B cell (primary cell): ENCODE measurements at regions not wholly inside any gene's neighbourhood (a gene's known extent, or its start where the extent isn't known, plus 50 kb on each side); places are given as distances from the start of the nearest gene placed in this dataset.
"Not testable (repeated sequence)": the region's sequence is repeated elsewhere in the genome, so short reads cannot be mapped to it uniquely, and the experiment has no call there.

Source experiments
- ATAC-seq: fragments of 200-7000 bp; cut with Tn5 transposase; one replicate; pipeline ENCODE4 v1.10.0; 2021; ENCODE audit warnings: low read depth, mild to moderate bottlenecking, moderate number of reproducible peaks, moderate library complexity
- CTCF ChIA-PET: fragments of 350-600 bp; sonication (Branson Sonifier 250); formaldehyde crosslinking; loops from one replicate; lab custom pipeline; 2021; ENCODE audit warnings: antibody characterized with exemption, inconsistent platforms; lab: Charles Lee
- POLR2A ChIA-PET: fragments of 350-600 bp; sonication (Branson Sonifier 250); formaldehyde crosslinking; loops from one replicate; lab custom pipeline; 2021; ENCODE audit warnings: antibody characterized with exemption; lab: Charles Lee
- DNase-seq: peaks from one replicate; pipeline ENCODE4 v3.0.0; 2013
- H2AFZ ChIP-seq: 2 replicates; pipeline ENCODE4 v1.6.1; 2012; ENCODE audit warnings: mild to moderate bottlenecking, low read depth, low read length; ENCODE audit not compliant: insufficient read depth, poor library complexity, severe bottlenecking
- H3K27ac ChIP-seq, 2 donors: 1 replicate in 1 of 2; 2 replicates in 1 of 2; pipeline ENCODE4 v1.5.1; 2012 to 2013; ENCODE audit warnings: low read length in 2 of 2, mild to moderate bottlenecking in 2 of 2, moderate library complexity in 1 of 2
- H3K27me3 ChIP-seq, 4 experiments: fragments of 200-600 bp in 1 of 4; sonication (generic) in 1 of 4; replicated peaks in 1 of 4; 1 replicate in 2 of 4; 2 replicates in 2 of 4; pipeline versions ENCODE4 v1.6.1 to v1.7.0; 2013 to 2016; ENCODE audit warnings: low read length in 3 of 4, mild to moderate bottlenecking in 2 of 4, mixed read lengths in 1 of 4, moderate library complexity in 1 of 4; ENCODE audit not compliant: insufficient read depth in 4 of 4, control insufficient read depth in 3 of 4; ENCODE audit errors: control extremely low read depth in 1 of 4
- H3K36me3 ChIP-seq, 2 experiments: replicated peaks in 1 of 2; 1 replicate in 1 of 2; 2 replicates in 1 of 2; pipeline versions ENCODE4 v1.6.1 to v1.7.1; 2013; ENCODE audit warnings: low read length in 1 of 2; ENCODE audit not compliant: insufficient read depth in 2 of 2, control insufficient read depth in 1 of 2; ENCODE audit errors: control extremely low read depth in 1 of 2, extremely low read depth in 1 of 2
- H3K4me1 ChIP-seq, 2 donors: fragments of 200-600 bp in 1 of 2; sonication (generic) in 1 of 2; 1 replicate in 1 of 2; 2 replicates in 1 of 2; pipeline versions ENCODE4 v1.5.1 to v1.6.1; 2013 to 2017; ENCODE audit warnings: low read length in 2 of 2; ENCODE audit not compliant: control insufficient read depth in 2 of 2, insufficient read depth in 2 of 2
- H3K4me2 ChIP-seq: replicated peaks from 2 replicates; pipeline ENCODE3; 2012; ENCODE audit warnings: mild to moderate bottlenecking, low read depth, low read length; ENCODE audit not compliant: poor library complexity, severe bottlenecking
- H3K4me3 ChIP-seq, 5 experiments: fragments of 200-600 bp in 1 of 5; sonication (generic) in 1 of 5; 1 replicate in 3 of 5; 2 replicates in 2 of 5; pipeline versions ENCODE4 v1.5.1 to v1.7.0; 2011 to 2016; ENCODE audit warnings: low read length in 4 of 5, mild to moderate bottlenecking in 4 of 5, low read depth in 2 of 5, control low read depth in 1 of 5, moderate library complexity in 1 of 5; ENCODE audit not compliant: insufficient read depth in 1 of 5; ENCODE audit errors: control extremely low read depth in 1 of 5, extremely low read depth in 1 of 5
- H3K79me2 ChIP-seq: fragments of 200-600 bp; sonication (generic); one replicate; pipeline ENCODE4 v1.6.0; 2016; ENCODE audit warnings: low read length; ENCODE audit not compliant: control insufficient read depth, insufficient read depth
- H3K9ac ChIP-seq: fragments of 200-600 bp; sonication (generic); 2 replicates; pipeline ENCODE4 v1.6.1; 2017; ENCODE audit warnings: mild to moderate bottlenecking, low read length, moderate library complexity
- H3K9me3 ChIP-seq, 3 donors: one replicate each; pipeline versions ENCODE4 v1.6.1 to v1.7.1; 2013; ENCODE audit warnings: low read length in 2 of 3; ENCODE audit not compliant: control insufficient read depth in 2 of 3, insufficient read depth in 1 of 3; ENCODE audit errors: control extremely low read depth in 1 of 3
- H4K20me1 ChIP-seq: 2 replicates; pipeline ENCODE4 v1.6.0; 2012; ENCODE audit warnings: mild to moderate bottlenecking, low read length; ENCODE audit not compliant: insufficient read depth, control insufficient read depth, poor library complexity, severe bottlenecking
- H3K27ac Mint-ChIP-seq: one replicate; pipeline ENCODE4 v1.8.0; 2021; ENCODE audit warnings: mixed read lengths
- H3K27me3 Mint-ChIP-seq: one replicate; pipeline ENCODE4 v1.8.0; 2021; ENCODE audit warnings: mixed read lengths
- H3K4me1 Mint-ChIP-seq: one replicate; pipeline ENCODE4 v1.8.0; 2021; ENCODE audit warnings: mixed read lengths
- H3K4me3 Mint-ChIP-seq: one replicate; pipeline ENCODE4 v1.8.0; 2021; ENCODE audit warnings: mixed read lengths
- H3K9me3 Mint-ChIP-seq: one replicate; pipeline ENCODE4 v1.8.0; 2022; ENCODE audit warnings: mixed read lengths; ENCODE audit not compliant: insufficient read depth
- CTCF ChIP-seq: fragments of 200-600 bp; IDR thresholded peaks from one replicate; pipeline ENCODE4 v1.8.0; 2022; ENCODE audit warnings: antibody characterized with exemption, mild to moderate bottlenecking
- EZH2 ChIP-seq: IDR thresholded peaks from 2 replicates; pipeline ENCODE4 v1.6.1; 2012; ENCODE audit warnings: borderline replicate concordance, low read depth, mild to moderate bottlenecking, moderate library complexity, low read length; ENCODE audit not compliant: insufficient read depth, poor library complexity, severe bottlenecking
- WGBS: methylation state at CpG from one replicate; pipeline ENCODE4 v1.1.5; 2013; ENCODE audit warnings: missing lambda C conversion rate; ENCODE audit not compliant: insufficient coverage; 5-methylcytosine and 5-hydroxymethylcytosine counted together
- intact Hi-C: fragments of 100-400 bp; cut with micrococcal nuclease; formaldehyde crosslinking; loops from one replicate; pipeline ENCODE4 v1.10.0; 2022

GRCh38 chr1:43018121-43018520, 59.5 kb upstream of the SLC2A1 start:
- H3K9ac ChIP-seq = no peak overlapping the region
- H3K27me3 Mint-ChIP-seq = peaks cover 16% of the 10 kb centered on the region
- no peaks in the 10 kb centered on the region for H3K79me2 ChIP-seq
- no peak for ATAC-seq
- no peaks in the 10 kb centered on the region for H3K4me1 ChIP-seq
- ChIA-PET POLR2A (no interaction called here), CTCF (no interaction called here)
- no peaks in the 10 kb centered on the region for H4K20me1 ChIP-seq
- no peak overlapping the region for H3K4me3 Mint-ChIP-seq
- peaks cover 0 to 2% (median 0%) of the 10 kb centered on the region in 4 experiments for H3K27me3 ChIP-seq
- H3K27ac ChIP-seq = no peak overlapping the region
- H3K36me3 ChIP-seq = no peaks in the 10 kb centered on the region
- H3K9me3 Mint-ChIP-seq = no peaks in the 10 kb centered on the region
- intact Hi-C loops = no loop called here
- H3K4me1 Mint-ChIP-seq = no peaks in the 10 kb centered on the region
- no peak overlapping the region for H2AFZ ChIP-seq
- H3K27ac Mint-ChIP-seq = no peak overlapping the region
- no peak overlapping the region for H3K4me2 ChIP-seq
- DNase-seq = no peak
- no peak for TF ChIP-seq EZH2
- TF ChIP-seq CTCF = no peak
- whole genome bisulfite sequencing = 95% methylated on average over 3 of the region's 3 CpGs
- H3K9me3 ChIP-seq = no peaks in the 10 kb centered on the region
- no peak overlapping the region for H3K4me3 ChIP-seq

GRCh38 chr1:43015269-43015668, 56.6 kb upstream of the SLC2A1 start:
- Histone ChIP-seq H3K9ac (no peak overlapping the region), H3K9me3 (no peaks in the 10 kb centered on the region), H3K4me1 (no peaks in the 10 kb centered on the region), H3K4me2 (no peak overlapping the region), H3K27me3 (peaks cover 0 to 2% (median 0%) of the 10 kb centered on the region in 4 experiments), H2AFZ (no peak overlapping the region), H4K20me1 (no peaks in the 10 kb centered on the region), H3K36me3 (no peaks in the 10 kb centered on the region), H3K79me2 (no peaks in the 10 kb centered on the region), H3K4me3 (no peak overlapping the region), H3K27ac (no peak overlapping the region)
- no peaks in the 10 kb centered on the region for H3K4me1 Mint-ChIP-seq
- POLR2A ChIA-PET = no interaction called here
- DNase-seq = no peak
- no peak overlapping the region for H3K4me3 Mint-ChIP-seq
- WGBS = 94% methylated on average over 3 of the region's 3 CpGs
- H3K9me3 Mint-ChIP-seq = no peaks in the 10 kb centered on the region
- intact Hi-C loops = no loop called here
- CTCF ChIA-PET = no interaction called here
- H3K27me3 Mint-ChIP-seq = peaks cover 29% of the 10 kb centered on the region
- no peak for ATAC-seq
- TF ChIP-seq CTCF (no peak), EZH2 (no peak)
- H3K27ac Mint-ChIP-seq = no peak overlapping the region

- H3K4me1 ChIP-seq, H4K20me1 ChIP-seq, H3K27ac ChIP-seq, DNase-seq, intact Hi-C loops, H2AFZ ChIP-seq, POLR2A ChIA-PET, H3K4me3 Mint-ChIP-seq, H3K27ac Mint-ChIP-seq, H3K79me2 ChIP-seq, ATAC-seq, H3K4me2 ChIP-seq, H3K9ac ChIP-seq, H3K4me1 Mint-ChIP-seq, H3K27me3 ChIP-seq, H3K9me3 ChIP-seq, H3K9me3 Mint-ChIP-seq, H3K4me3 ChIP-seq, H3K36me3 ChIP-seq: not testable (repeated sequence)
- WGBS = 96% methylated on average over 10 of the region's 10 CpGs
- CTCF ChIA-PET = interaction anchor here (1.3 kb wide), 1 partner anchor 17 kb away, joined by 3 read pairs; no protein-coding TSS in a partner anchor
- peaks cover 29% of the 10 kb centered on the region for H3K27me3 Mint-ChIP-seq
Observed at GRCh38 chr1:43014579-43014978, 55.9 kb upstream of the SLC2A1 start.
